ENCODE measurements at regions not wholly inside any gene's neighbourhood (a gene's known extent, or its start where the extent isn't known, plus 50 kb on each side); places are given as distances from the start of the nearest gene placed in this dataset.

DNA sequence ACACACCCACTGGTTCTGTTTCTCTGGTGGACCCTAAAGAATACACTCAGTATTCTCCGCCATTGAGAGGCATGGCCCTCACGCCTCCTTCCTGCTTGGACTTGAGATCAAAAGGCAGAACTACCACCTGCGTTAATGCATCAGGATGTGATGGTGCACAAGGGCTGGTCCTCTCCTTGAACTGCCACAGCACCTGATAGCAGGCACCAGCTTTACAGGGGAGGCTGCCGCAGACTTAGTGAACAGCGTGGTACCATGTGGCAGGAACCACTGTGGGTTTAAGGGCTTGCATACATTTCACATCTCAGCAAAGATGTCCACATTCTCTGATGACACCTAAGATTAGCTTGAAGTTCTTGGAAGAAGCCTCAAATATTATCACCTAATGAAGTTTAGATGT is 208.7 kb downstream of the GADD45G start:
- DNase-seq = no peak

DNA sequence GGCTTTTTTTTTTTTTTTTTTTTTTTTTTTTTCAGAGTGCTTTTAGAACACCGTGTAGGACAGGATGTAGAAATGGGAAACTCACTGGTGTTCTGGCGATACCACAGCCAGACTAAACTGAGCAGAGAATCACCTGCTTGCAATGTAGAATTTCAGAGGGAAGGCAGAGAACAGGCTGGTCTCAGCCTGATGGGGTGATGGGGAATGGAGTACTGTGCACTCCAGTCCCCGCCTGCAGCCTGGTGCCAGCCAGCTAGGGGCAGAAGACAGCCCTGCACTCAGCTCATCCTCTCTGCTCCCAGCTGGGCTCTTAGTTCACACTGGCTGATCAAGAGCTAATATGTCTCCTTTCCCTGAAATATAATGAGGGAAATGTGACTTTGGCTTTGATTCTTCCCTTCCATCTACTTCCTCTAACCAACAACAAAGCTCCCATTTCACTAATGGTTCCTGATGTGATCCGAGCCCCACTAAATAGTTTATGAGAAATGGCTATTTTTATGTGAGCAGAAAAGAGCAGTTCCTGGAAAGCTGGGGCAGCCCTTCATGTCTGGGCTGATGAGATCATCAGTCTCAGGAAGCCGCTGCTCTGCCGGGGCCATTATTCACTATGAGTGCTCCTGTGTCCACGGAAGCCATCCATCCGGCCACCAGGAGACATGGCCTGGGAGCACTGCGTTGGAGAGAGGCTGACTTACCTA is 209.7 kb downstream of the GADD45G start:
- DNase-seq = no peak

DNA sequence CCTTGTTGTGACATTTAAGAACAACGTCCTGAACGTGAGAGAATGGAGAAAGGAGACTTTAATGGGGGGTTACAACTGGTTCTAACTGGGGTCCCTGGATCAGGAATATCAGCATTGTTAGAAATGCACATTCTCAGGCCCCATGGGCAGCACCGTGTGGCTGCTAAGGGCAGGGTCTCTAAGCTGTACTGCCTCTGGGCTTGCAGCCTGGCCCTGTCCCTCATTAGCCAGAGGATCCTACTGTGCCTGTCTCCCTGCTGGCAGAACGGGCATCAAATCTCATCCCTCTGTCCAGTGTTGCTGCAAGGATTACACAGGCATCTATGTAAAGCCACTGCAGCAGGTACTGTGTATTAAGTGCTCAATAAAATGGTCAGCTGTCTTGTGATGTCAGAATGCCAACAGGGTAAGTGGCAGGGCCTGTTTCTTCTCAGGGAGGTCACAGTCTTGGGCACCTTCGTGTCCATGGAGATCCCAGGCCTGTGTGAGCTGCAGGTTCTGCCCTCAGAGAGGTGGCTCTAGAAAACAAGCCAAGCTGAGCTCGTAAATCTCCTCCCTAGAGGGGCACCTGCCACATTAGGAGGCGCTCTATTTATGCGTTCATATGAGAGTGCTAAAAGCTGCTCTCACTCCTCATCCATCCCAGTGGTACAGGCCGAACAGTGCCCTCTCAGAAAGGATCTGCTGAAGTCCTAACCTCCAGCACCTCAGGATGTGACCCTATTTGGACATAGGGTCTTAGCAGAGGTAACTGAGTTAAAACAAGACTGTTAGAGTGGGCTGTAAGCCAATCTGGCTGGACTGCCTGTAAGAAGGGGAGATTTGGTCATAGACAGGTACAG is 210.5 kb downstream of the GADD45G start:
- no peak for DNase-seq

DNA sequence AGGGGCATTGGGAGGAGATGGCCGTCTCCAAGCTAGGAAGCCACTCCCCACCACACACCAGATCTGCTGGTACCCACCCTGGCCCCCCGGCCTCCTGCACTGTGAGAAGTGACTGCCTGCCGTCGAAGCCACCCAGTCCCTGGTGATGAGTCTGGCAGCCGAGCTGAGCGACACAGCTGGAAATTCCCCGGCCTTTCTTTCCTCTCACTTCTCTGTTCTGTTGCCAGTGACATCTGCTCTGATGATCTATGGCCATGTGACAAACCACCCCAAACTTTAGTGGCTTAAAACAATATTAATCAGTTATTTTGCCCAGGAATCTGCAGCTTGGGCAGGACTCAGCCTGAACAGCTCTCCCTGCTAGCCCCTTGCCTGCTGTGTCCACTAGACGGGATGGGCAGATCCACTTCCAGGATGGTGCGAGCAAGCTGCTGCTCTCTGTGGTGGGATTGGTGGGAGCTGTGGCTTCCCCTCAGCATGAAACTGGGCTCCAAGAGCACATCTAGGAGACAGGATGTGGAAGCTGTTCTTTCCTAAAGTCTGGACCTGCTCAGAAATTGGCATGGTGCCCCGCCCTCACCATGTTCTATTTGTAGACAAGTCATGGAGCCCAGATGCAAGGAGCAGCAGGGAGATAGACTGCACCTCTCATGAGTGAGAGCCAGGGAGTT is 211.2 kb downstream of the GADD45G start:
- DNase-seq = no peak

DNA sequence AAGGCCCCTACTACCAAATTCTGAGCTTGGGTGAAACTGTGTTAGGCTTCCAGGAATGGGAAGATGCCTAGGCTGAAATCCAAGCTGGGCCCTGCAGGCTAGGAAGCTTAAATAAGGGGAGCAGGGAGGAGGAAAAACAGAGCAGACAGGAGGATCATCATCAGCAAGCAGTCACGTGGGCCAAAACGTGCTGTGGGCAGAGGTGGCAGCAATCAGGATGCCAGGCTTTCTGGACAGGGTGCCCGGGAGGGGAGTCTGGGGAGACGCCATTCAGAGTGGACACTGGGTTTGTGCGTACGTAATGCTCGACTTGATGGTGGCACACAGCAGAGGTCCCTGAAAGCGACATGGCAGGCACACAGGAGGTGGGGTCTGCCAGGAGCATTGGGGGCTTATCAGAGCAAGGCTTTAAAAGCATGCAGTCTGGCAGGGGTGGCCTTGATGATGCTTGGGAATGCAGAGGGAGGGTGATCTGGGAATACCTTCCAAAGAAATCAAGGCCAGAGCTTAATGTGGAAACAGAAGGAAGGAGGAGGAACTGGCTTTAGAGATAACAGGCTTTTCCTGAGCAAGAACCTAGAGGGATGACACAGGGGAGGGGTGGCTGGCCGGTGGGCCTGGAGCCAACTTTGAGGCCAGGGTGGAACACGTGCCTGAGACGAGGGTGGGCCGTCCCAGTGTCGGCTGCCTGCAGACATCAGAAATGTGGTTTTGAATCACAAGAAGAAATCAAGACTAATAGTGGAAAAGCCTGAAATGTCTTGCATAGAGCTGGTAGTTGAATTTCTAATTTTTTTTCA is 212.5 kb downstream of the GADD45G start:
- no peak for DNase-seq

DNA sequence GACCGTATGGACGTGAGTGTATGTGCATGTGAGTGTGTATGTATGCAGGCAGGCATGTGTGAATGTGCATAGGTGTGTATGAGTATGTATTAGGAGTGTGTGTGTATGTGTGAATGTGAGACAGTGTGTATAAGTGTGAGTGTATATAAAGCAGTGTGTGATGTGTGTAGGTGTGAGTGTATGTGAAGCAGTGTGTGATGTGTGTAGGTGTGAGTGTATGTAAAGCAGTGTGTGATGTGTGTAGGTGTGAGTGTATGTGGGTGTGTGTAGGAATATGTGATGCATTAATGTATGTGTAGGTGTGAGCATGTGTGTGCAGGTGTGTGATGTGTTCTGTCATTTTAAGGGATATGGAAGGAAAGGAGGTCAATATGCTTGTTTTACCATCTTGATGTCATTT is 215.5 kb downstream of the GADD45G start:
- DNase-seq = no peak

DNA sequence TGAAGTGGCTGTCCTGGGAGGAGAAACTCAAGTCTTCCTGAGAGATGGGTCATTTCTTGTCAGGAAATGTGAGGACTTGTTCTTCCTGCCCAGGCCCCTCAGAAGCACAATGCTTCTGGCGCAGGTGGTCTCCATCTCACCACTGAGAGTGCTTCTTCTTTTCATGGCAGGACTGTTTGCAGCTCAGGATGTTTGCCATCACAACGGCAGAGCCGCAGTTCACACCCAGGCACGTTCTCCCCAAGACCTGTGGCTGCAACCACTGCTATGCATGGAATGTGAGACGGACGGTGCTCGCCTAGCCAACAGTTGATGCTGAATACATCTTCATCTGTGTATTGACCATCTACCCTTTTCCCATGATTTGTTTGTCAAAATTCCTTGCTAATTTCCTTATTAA is 216.3 kb downstream of the GADD45G start:
- no peak for DNase-seq

DNA sequence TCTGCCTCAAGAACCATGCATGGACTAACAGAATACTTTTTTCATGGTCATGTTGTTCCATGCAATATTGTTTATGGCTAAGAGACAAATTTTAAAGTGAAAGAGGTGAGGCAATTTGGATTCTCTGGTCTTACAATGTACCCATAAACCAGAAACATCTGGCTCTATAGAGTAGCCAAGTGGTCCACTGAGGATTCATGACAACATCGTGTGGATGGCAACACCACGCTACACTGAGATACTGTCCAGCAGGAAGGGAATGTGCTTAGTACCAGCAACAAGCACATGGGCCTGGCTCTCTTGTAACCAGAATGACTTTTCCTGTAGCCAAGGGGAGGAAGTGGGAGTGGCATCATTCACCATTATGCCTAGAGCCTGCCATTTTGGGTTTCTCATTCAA is 218.2 kb downstream of the GADD45G start:
- DNase-seq = no peak

DNA sequence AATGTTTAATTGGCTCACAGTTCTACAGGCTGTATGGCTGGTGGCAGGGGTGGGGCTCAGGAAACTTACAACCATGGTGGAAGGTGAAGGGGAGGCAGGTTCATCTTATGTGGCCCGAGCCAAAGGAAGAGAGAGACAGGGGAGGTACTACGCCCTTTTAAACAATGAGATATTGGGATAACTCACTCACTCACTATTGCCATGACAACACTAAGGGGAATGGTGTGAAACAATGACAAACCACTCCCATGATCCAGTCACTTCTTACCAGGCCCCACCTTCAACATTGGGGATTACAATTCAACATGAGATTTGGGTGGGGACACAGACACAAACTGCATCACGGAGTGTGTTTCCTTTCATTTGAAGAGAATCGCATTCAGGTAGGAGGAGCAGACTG is 220.9 kb downstream of the GADD45G start:
- DNase-seq = no peak

DNA sequence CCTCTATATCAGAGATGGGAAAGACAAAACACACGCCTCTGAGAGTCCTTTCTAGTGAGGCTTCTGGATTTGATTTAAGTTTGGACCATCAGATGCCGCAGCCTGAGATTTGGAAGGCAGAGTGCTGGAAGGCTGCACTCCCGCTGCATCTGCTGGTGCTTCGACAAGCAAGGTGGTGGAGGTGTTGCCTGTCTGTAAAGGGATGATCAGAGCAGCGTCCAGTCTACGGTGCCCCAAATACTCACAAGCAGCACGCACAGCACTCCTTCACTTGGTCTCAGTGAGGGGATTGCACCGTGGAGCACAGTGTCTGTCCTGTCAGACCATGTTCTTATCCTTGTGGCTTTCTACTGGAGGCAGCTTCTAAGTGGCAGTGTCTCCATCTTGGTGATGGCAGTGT is 221.4 kb downstream of the GADD45G start:
- no peak for DNase-seq

DNA sequence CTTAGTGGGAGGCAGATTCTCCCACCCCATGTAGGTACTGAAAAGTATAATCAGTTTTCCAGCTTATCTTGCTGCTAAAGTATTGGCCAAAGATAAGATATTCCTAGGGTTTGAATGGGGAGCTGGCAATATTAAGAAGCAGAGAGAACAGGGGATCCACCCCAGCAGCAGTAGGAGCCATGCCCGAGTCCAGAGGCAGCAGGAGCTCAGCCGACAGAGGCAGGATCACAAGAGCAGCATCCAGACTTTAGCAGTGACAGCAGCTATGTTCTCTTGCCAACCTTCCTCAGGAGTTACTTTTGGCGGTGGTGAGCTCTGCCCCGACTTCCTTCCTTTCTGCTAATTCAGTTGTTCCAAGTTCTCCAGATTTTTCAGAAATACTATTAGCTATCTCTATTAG is 224.5 kb downstream of the GADD45G start:
- no peak for DNase-seq

DNA sequence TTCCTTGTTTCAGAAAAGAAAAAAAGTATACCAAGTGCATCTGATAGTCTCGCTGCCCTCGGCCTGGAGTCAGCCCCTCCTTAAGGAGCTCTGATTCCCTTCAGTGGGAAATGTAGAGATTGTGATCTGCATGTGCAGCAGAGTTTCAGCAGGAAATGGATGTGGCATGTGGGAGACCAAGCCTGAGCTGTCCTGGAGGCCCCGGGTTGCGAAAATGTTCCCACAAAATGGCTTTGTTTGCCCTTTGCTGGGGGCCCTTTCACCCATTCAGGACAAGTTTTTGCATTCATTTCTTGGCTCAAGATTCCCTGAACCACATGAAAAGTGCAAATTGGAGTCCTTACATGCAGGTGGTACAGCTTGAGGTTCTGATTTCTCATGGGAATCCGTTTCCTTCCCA is 230.9 kb downstream of the GADD45G start:
- no peak for DNase-seq

DNA sequence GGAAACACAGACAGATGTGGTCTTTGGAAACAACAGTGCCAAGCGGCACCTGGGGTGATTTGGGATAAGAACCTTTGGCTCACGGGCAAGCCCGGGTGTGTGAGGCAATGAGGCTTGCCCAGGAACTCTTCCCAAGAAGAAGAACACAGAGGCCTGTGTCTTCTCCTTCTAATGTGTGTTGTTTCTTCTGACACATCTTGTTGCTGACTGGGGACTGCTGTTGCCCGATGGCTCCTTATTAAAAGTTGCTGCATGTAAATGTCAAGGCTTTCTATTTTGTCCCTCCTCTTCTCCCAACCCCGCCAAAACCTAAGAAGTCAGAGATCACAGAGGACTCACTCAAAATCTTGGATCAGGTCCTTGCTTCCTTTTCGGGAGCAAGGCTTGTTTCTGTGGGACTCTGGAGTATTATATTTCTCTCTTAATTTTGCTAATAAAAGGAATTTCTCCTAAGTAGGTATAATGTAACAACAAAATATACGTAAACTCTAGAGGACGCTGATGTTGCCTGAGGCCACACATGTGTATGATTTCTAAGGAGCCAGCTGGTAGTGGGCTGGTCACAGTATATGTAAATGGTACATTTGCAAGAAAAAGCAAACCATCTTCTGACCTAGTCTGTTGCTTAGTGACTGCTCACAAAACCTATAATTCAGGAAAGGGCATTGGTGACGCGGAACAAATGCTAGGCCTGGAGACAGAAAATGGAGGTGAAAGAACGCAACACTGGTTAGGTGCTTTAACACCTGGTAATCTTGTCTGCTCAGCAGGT is 232.5 kb downstream of the GADD45G start:
- no peak for DNase-seq

DNA sequence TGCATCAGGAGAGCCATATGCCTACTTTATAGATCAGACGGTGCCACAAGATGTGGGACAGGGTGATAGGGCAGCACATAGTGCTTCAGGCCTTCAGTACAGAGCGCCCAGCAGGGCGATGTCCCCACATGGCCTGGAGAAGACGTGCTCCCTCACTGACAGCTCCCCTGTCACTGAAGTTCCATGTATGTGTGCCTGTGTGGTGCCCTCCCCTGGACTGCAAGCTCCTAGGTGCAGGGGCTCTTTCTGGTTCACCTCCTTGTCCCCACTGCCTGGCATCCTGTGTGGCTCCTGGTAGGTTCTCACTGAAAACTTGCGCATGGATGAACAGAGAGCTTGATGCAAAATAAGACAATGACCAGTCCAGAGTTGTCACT is 233.1 kb downstream of the GADD45G start:
- no peak for DNase-seq

DNA sequence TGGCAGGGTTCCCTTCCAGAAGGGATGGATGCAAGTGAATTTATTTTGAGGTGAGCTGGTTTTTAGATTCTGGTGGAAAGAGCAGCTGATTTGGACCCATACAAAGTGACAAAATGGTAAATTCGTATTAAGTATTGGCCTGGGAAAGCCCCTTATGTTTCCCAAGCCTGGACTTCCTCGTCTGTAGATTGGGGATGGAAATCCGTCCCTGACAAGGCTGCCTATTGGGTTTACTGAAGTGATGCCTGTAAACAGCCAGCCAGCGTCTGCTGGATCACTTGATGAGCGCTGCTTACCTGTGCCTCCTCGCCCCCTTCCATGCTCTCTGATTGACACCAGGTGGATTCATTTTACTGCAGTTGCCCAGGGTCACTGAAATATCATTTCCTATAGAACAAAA is 233.8 kb downstream of the GADD45G start:
- no peak for DNase-seq

DNA sequence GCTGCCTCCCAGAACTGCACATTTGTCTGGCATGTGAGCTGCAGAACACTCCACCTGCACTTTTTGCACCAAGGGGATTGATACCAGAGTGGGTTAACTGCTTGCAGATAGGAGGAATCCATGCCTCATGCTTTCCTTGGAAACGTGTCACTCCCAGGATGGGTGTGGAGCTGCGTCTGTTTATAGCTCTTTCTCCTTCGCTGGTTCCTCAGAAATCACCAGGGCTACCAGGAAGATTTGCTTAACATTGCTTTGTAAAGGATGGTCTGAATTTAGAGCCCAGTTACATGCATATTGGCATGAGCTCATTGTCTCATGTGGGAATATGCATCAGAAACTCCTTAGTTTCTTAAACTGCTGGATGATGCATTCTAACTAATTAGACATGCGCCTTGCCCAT is 234.6 kb downstream of the GADD45G start:
- DNase-seq = no peak

DNA sequence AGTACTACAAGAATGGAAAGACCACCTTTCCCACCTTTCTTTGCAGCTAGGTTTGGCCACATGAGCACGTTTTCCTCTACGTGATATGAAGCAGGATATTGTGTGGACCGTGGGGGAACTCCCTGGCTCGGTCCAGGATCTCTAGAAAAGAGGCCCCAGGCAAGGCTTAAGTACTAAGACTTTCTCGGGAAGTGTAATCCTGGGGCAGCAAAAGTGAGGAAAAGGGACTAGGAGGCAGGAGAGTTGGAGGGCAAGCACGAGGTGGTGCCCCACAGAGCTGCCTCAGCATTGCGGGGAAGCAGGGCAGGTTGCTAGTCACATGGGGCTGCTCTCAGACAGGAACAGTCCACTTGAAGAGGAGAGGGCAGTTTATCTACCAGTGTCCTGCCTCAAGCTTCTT is 235.1 kb downstream of the GADD45G start:
- no peak for DNase-seq

DNA sequence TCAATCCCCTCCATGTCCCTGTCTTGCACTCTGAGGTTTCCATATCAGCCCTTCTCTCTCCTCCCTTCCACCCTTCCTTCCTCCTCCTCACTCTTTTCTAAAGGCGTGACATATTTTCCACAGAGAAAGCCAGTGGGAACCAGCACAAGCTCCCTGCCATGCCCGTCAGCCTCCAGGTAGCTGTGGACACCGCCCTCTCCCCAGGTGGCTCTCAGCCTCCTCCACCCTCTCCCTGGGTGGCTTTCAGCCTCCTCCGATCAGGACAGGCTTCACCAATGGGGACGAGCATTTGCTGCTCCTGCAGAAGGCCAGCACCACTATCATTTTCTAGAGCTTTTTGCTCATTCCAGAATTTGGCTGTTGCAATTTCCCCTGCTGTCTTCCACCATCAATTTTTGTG is 236.6 kb downstream of the GADD45G start:
- DNase-seq = no peak

DNA sequence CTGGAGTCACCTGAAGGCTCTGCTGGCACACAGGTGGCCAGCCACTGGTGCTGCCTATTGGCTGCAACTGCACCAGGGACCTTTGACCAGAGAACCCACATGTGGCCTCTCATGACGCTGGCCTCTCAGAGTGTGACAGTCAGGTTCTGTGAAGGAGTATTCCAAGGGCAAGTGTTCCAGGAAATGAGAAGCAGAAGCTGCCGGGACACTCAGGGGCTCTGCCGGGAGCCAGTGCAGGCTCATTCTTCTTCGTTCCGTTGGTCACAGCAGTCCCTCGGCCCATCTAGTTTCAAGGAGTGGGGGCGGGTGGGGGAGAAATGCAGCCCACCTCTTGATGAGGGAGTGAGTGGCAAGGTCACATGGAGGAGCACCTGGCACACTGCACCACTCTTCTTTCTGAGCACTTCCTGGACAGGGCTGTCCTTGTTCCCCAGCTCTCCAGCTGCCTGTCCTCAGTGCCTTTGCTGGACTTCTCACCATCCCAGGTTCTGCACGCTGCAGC is 237.5 kb downstream of the GADD45G start:
- no peak for DNase-seq

DNA sequence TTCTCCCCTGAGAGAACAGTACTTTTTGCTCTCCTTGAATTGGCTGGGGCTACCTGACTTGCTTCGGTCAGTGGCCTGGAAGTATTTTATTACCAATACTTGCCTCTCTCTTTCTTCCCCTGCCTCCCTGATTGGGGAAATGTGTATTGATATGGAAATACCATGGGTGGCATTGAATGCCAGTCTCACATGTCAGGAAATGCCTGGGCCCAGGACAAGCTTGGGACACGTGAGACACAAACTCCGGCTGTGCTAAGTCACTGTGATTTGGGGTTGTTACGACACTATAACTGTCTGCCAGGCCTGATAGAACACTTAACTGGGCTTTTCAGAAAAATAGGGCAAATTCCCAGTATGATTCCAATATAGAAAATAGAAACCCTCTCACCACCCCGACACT is 238.3 kb downstream of the GADD45G start:
- no peak for DNase-seq

DNA sequence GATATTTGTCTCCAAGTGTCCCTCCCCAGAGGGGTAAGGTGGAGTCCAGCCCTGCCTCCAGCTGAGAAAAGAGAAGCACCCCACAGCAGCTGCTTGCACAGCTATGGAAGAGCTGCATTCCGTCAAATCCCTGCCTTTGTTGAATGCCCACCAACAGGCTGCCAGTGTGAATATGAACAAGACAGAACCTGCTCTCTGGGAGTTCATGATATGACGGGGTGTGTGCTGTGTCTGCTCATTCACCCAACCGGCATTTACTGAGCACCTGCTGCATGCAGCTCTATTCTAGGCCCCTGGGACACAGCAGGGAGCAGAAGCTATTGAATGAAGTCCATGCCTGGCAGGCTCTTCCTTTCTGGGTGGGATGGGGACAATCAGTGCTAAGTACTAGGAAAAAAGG is 238.8 kb downstream of the GADD45G start:
- DNase-seq = no peak

DNA sequence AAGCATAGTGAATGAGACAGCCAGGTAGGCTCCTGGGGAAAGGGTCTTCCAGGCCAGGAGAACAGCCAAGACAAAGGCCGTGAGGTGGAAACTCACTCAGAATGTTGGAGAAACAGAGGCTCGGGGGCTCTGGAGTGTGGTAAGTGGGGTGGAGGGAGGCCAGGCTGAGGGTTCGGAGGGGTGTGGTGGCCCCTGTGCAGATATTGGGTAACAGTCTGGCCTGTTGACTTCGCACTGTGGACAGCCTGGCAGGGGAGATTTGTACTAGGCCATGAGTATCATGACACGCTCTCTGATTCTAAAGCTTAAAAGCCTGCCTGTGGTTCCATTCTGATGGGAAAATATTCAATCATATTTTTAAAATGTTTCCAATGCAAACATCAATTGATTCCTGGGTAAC is 239.3 kb downstream of the GADD45G start:
- DNase-seq = no peak
